IgD-negative memory B cell (primary cell): ENCODE measurements at regions not wholly inside any gene's neighbourhood (a gene's known extent, or its start where the extent isn't known, plus 50 kb on each side); places are given as distances from the start of the nearest gene placed in this dataset.
"Not testable (repeated sequence)": the region's sequence is repeated elsewhere in the genome, so short reads cannot be mapped to it uniquely, and the experiment has no call there.

Source experiments
- H3K27ac Mint-ChIP-seq, 3 donors: one replicate each; pipeline ENCODE4 v1.8.0; 2020 to 2022; ENCODE audit warnings: mild to moderate bottlenecking in 3 of 3, mixed read lengths in 3 of 3, moderate library complexity in 1 of 3
- H3K27me3 Mint-ChIP-seq: one replicate; pipeline ENCODE4 v1.8.0; 2021; ENCODE audit warnings: mixed read lengths
- H3K36me3 Mint-ChIP-seq: one replicate; pipeline ENCODE4 v1.8.0; 2020; ENCODE audit warnings: mild to moderate bottlenecking, mixed read lengths
- H3K4me1 Mint-ChIP-seq, 3 donors: one replicate each; pipeline ENCODE4 v1.8.0; 2020 to 2022; ENCODE audit warnings: mixed read lengths in 3 of 3, mild to moderate bottlenecking in 1 of 3
- H3K4me3 Mint-ChIP-seq, 4 donors: one replicate each; pipeline ENCODE4 v1.8.0; 2020 to 2022; ENCODE audit warnings: mild to moderate bottlenecking in 4 of 4, mixed read lengths in 4 of 4, moderate library complexity in 3 of 4
- H3K9me3 Mint-ChIP-seq, 3 donors: one replicate each; pipeline ENCODE4 v1.8.0; 2020 to 2021; ENCODE audit warnings: mixed read lengths in 3 of 3, mild to moderate bottlenecking in 1 of 3

- Mint-ChIP-seq H3K36me3 (peaks cover 1% of the 10 kb centered on the region), H3K4me1 (no peaks in the 10 kb centered on the region), H3K27ac (no peak overlapping the region), H3K9me3 (peaks cover 4 to 5% (median 4%) of the 10 kb centered on the region in 3 donors), H3K4me3 (no peak overlapping the region), H3K27me3 (peaks cover 3% of the 10 kb centered on the region)
Measured at GRCh38 chr13:73647417-73647816, 486.8 kb downstream of the KLF12 start.

- not testable (repeated sequence) for H3K36me3 Mint-ChIP-seq, H3K27me3 Mint-ChIP-seq, H3K27ac Mint-ChIP-seq, H3K4me1 Mint-ChIP-seq, H3K9me3 Mint-ChIP-seq, H3K4me3 Mint-ChIP-seq
Measured at GRCh38 chr13:73640476-73641179, 493.6 kb downstream of the KLF12 start.

GRCh38 chr13:73635166-73635787, 498.9 kb downstream of the KLF12 start:
- Mint-ChIP-seq H3K36me3 (peaks cover under 1% of the 10 kb centered on the region), H3K27me3 (peaks cover 9% of the 10 kb centered on the region), H3K4me1 (no peaks in the 10 kb centered on the region), H3K9me3 (no peaks in the 10 kb centered on the region), H3K4me3 (no peak overlapping the region), H3K27ac (no peak overlapping the region)

DNA sequence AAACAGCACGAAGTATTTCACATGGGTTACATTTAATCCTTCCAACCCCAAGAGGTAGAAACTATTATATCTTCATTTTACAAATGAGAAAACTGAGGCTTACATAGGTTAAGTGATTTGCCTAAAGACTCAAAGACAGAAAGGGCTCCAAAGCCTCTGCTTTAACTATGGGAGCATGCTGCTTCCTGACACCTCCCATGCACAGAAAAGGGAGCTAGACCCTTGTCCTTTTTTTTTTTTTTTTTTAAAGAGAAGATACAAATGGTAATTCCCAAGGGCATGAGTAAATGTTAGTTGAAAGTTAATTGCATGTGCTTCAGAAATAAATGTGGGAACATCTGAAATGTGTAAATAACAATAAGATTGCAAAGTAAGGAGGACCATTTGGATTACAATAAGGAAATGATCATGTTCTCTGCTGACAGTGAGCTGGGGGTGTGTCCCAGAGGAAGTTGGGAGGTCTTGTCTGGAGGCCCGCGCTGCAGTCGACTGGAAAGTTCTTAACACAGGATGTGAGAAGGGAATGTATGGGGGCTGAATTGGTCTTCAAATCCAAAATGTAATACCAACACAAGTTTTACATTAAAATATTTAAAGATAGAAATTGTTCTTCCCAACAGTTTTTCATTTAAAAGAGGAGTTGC, 500.3 kb downstream of the KLF12 start:
- Mint-ChIP-seq H3K4me3 (no peak overlapping the region), H3K4me1 (no peaks in the 10 kb centered on the region), H3K27me3 (peaks cover 8% of the 10 kb centered on the region), H3K36me3 (peaks cover 2% of the 10 kb centered on the region), H3K9me3 (no peaks in the 10 kb centered on the region), H3K27ac (peak overlapping the region in 1 of 3 donors; percentile 14)

DNA sequence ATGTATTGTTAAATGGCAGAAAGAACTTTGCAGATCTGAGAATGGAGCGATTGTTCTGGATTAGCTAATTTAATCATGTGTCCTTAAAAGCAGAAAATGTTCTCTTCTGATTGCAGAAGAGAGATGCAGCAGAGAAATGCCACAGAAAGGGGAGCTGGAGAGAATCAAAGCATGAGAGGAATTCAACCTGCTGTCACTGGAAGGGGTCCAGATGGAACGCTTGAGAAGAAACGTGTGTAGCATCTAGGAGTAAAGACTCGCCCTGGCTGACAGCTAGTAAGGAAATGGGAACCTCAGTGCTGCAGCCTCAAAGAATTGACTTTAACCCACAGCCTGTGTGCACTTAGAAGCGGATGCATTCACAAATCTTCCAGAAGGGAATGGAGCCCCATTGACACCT, 502.8 kb downstream of the KLF12 start:
- Mint-ChIP-seq H3K27ac (no peak overlapping the region), H3K36me3 (peaks cover 2% of the 10 kb centered on the region), H3K4me1 (no peaks in the 10 kb centered on the region), H3K9me3 (peaks cover 0 to 2% (median 0%) of the 10 kb centered on the region in 3 donors), H3K27me3 (peaks cover 5% of the 10 kb centered on the region), H3K4me3 (no peak overlapping the region)

GRCh38 chr13:73625562-73626339, 508.5 kb downstream of the KLF12 start:
- H3K27ac Mint-ChIP-seq: no peak overlapping the region
- H3K36me3 Mint-ChIP-seq: peaks cover 2% of the 10 kb centered on the region
- H3K4me3 Mint-ChIP-seq: no peak overlapping the region
- H3K4me1 Mint-ChIP-seq: peaks cover 0 to 2% (median 0%) of the 10 kb centered on the region in 3 donors
- H3K27me3 Mint-ChIP-seq: no peaks in the 10 kb centered on the region
- peaks cover 0 to 2% (median 0%) of the 10 kb centered on the region in 3 donors for H3K9me3 Mint-ChIP-seq

DNA sequence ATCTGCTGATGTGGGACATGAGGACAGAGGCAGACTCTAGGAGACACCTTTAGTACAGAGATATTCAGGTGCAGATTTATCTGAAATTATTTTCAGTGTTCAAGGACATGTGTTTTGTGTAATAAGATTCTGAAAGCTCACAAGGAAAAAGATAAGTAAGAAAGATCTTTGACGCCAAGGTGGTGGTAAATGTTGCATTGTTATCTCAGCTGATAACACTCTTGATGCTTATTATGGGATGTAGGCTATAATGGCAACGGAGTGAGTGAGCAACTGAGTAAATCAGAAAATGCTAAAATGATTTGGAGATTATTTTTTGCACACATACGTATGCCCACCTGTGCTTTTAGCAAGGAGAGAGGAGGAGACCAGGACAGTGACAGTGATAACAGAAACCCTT, 510.9 kb downstream of the KLF12 start:
- no peaks in the 10 kb centered on the region for H3K36me3 Mint-ChIP-seq
- H3K4me3 Mint-ChIP-seq: no peak overlapping the region
- no peaks in the 10 kb centered on the region for H3K27me3 Mint-ChIP-seq
- peaks cover 0 to 2% (median 0%) of the 10 kb centered on the region in 3 donors for H3K4me1 Mint-ChIP-seq
- H3K9me3 Mint-ChIP-seq: peaks cover 0 to 2% (median 0%) of the 10 kb centered on the region in 3 donors
- no peak overlapping the region for H3K27ac Mint-ChIP-seq

GRCh38 chr13:73622381-73622780, 511.8 kb downstream of the KLF12 start:
- Mint-ChIP-seq H3K36me3 (no peaks in the 10 kb centered on the region), H3K4me1 (peaks cover 0 to 2% (median 0%) of the 10 kb centered on the region in 3 donors), H3K9me3 (no peaks in the 10 kb centered on the region), H3K27ac (no peak overlapping the region), H3K4me3 (no peak overlapping the region), H3K27me3 (peaks cover under 1% of the 10 kb centered on the region)

DNA sequence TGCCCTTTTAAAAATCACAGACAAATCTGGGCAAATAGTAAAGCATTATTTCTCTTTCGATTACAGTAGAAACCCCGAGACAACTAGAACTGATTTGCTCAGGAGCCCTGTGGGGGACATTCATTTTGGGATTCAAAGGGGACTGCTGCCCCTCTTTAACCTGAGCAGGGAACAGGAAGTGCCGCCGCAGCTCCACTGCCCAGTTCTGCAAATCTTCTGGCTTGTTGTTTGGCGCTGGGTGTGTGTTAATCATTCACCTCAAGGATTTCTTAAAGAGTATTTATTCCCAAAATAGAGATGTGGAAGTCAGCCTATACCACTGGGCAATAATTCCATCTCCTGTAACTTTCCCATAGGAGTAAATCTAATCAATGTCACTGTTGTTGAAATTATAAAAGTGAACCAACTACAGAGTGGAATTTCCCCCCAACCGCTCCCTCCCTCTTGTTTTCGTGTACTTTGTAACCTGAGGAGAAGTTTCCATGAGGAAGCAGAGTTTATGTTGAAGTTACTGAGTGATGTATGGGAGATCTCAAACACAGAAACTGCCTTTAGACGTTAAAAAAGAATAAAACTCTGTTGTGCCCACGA, 515.8 kb downstream of the KLF12 start:
- Mint-ChIP-seq H3K4me1 (peaks cover 0 to 2% (median 0%) of the 10 kb centered on the region in 3 donors), H3K4me3 (peak overlapping the region in 1 of 4 donors; percentile 11), H3K27ac (no peak overlapping the region), H3K9me3 (peaks cover 0 to 4% (median 2%) of the 10 kb centered on the region in 3 donors), H3K36me3 (no peaks in the 10 kb centered on the region), H3K27me3 (peaks cover 7% of the 10 kb centered on the region)

GRCh38 chr13:73616861-73617260, 517.3 kb downstream of the KLF12 start:
- Mint-ChIP-seq H3K9me3 (peaks cover 4 to 6% (median 5%) of the 10 kb centered on the region in 3 donors), H3K36me3 (no peaks in the 10 kb centered on the region), H3K27me3 (peaks cover 7% of the 10 kb centered on the region), H3K27ac (no peak overlapping the region), H3K4me3 (no peak overlapping the region), H3K4me1 (no peaks in the 10 kb centered on the region)

- Mint-ChIP-seq H3K36me3 (no peaks in the 10 kb centered on the region), H3K27ac (no peak overlapping the region), H3K4me3 (no peak overlapping the region), H3K9me3 (peaks cover 4 to 6% (median 5%) of the 10 kb centered on the region in 3 donors), H3K27me3 (no peaks in the 10 kb centered on the region), H3K4me1 (no peaks in the 10 kb centered on the region)
Measured at GRCh38 chr13:73610799-73611592, 523.2 kb downstream of the KLF12 start.

GRCh38 chr13:73608711-73609485, 525.3 kb downstream of the KLF12 start:
- Mint-ChIP-seq H3K4me3 (peak overlapping the region in 1 of 4 donors; percentile 4), H3K36me3 (no peaks in the 10 kb centered on the region), H3K9me3 (peaks cover 2 to 12% (median 10%) of the 10 kb centered on the region in 3 donors), H3K4me1 (no peaks in the 10 kb centered on the region), H3K27me3 (no peaks in the 10 kb centered on the region), H3K27ac (no peak overlapping the region)

DNA sequence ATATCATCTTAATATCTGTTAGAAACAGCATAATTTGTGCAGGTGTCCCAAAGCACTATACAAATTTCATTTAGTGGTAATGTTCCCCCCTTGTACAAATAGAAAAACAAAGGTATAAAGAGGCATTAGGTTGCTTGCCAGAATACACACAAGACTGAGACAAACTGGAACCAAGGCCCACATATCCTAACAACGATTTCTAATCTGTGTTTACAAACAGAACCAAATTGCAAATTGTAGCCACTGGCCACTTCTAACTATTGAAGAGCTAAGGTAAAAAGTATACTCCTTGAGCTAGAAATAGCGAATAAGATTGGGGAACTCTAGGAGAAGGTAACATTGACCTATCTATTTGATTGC, 526.1 kb downstream of the KLF12 start:
- Mint-ChIP-seq H3K4me1 (no peaks in the 10 kb centered on the region), H3K27ac (no peak overlapping the region), H3K27me3 (no peaks in the 10 kb centered on the region), H3K4me3 (no peak overlapping the region), H3K9me3 (peaks cover 2 to 11% (median 7%) of the 10 kb centered on the region in 3 donors), H3K36me3 (no peaks in the 10 kb centered on the region)
